Mesodermal cell (in vitro differentiated cells): ENCODE measurements at regions not wholly inside any gene's neighbourhood (a gene's known extent, or its start where the extent isn't known, plus 50 kb on each side); places are given as distances from the start of the nearest gene placed in this dataset.
"Not testable (repeated sequence)": the region's sequence is repeated elsewhere in the genome, so short reads cannot be mapped to it uniquely, and the experiment has no call there.

Experiments
- H3K27ac ChIP-seq: 2 replicates; pipeline ENCODE4 v1.7.0; 2013; ENCODE audit warnings: mild to moderate bottlenecking, low read depth, low read length, moderate library complexity; ENCODE audit not compliant: severe bottlenecking
- H3K36me3 ChIP-seq: 2 replicates; pipeline ENCODE4 v1.7.1; 2013; ENCODE audit warnings: mild to moderate bottlenecking, low read length, moderate library complexity; ENCODE audit not compliant: control insufficient read depth, insufficient read depth
- H3K4me1 ChIP-seq: one replicate; pipeline ENCODE4 v1.7.1; 2013; ENCODE audit warnings: mild to moderate bottlenecking, low read length; ENCODE audit not compliant: insufficient read depth, control insufficient read depth, poor library complexity, severe bottlenecking
- H3K4me3 ChIP-seq: 2 replicates; pipeline ENCODE4 v1.7.0; 2013; ENCODE audit warnings: low read length, control low read depth, mild to moderate bottlenecking; ENCODE audit not compliant: insufficient read depth, poor library complexity, severe bottlenecking; ENCODE audit errors: extremely low read depth
- H3K9me3 ChIP-seq: 2 replicates; pipeline ENCODE4 v1.7.1; 2013; ENCODE audit warnings: mild to moderate bottlenecking, low read length, moderate library complexity; ENCODE audit not compliant: control insufficient read depth
- WGBS, 2 experiments: methylation state at CpG; one replicate each; pipeline ENCODE4 v1.1.5; 2013; ENCODE audit warnings: missing lambda C conversion rate in 2 of 2; ENCODE audit not compliant: insufficient coverage in 2 of 2; 5-methylcytosine and 5-hydroxymethylcytosine counted together

DNA sequence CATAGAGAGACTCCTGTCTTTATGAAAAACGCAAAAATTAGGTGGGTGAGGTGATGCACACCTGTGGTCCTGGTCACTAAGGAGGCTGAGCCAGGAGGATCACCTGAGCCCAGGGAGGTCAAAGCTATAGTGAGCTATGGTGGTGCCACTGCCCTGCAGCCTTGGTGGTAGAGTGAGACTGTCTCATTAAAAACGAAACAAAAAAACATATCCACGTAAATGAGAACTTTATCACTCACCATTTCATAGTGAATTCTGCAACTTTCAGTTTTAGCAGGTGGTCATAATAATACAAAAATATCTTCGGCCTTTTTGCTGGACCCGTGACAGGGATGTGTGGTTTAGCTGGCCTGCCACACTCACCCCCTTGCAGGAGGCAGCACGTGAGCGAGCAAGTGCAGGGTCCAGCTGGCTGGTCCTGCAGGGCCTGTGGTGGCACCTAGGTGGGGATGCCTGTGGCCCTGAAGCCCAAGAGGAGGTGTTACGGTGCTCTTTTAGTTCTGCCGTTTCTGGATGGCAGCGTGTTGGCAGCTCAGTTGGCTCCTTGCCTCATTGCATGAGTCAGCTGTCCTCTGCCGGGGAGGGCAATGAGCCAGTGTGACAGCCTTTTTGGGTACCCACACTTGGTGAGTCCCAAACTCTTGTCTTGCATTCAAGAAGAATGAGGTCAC, 1330.7 kb upstream of the TMEM132C start:
- peaks cover under 1% of the 10 kb centered on the region for H3K9me3 ChIP-seq
- H3K4me3 ChIP-seq, result no peak overlapping the region
- H3K4me1 ChIP-seq, result no peaks in the 10 kb centered on the region
- H3K27ac ChIP-seq, result no peak overlapping the region
- 76 to 81% methylated on average over 6 to 10 of the region's 11 CpGs for WGBS, 2 experiments
- H3K36me3 ChIP-seq, result no peaks in the 10 kb centered on the region

DNA sequence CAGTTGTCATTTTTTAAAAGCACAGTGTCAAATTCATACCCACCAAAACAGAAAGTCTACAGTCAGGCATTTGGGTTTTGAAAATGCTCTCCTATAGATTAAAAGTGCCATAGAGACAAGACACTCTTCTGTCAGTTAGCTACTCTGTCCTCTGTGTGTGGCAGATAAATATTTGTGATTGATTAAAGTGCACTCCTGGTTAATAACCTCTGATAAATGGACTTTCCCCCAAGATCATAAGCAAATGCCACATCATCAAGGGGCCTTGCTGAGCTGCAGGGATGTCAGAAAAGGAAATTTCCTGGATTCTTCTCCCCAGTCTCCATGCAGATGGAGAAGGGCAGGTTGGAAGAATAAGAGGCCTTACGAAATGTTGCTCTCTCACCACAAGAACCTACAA, 1329.5 kb upstream of the TMEM132C start:
- Histone ChIP-seq H3K4me3 (no peak overlapping the region), H3K9me3 (peaks cover 5% of the 10 kb centered on the region), H3K36me3 (no peaks in the 10 kb centered on the region), H3K27ac (no peak overlapping the region), H3K4me1 (no peaks in the 10 kb centered on the region)
- WGBS, 2 experiments, result 100% methylated on average over 1 of the region's 1 CpG; no CpG with 5 or more reads in 1 of the 2 experiments

DNA sequence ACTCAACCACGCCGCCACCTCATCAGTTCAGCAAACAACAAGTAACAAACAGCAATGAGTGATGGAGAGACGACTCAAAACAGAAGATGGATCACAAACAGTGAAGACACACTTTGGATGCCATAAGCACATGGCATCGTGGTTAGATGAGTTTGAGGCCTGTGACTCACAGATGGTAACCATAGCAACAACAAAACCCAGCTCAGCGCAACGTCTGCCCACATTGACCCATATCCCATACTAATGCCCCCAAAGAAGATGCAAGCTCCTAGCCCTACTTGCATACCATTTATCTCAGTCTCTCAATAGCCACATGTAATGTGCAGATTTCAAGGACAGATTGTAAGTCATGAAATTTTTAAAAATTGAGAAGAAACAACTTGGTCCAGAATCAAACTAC, 1322.3 kb upstream of the TMEM132C start:
- WGBS, 2 experiments, result 84 to 100% methylated on average over 2 to 6 of the region's 6 CpGs
- Histone ChIP-seq H3K4me3 (no peak overlapping the region), H3K9me3 (peaks cover 5% of the 10 kb centered on the region), H3K4me1 (no peaks in the 10 kb centered on the region), H3K36me3 (no peaks in the 10 kb centered on the region), H3K27ac (no peak overlapping the region)

DNA sequence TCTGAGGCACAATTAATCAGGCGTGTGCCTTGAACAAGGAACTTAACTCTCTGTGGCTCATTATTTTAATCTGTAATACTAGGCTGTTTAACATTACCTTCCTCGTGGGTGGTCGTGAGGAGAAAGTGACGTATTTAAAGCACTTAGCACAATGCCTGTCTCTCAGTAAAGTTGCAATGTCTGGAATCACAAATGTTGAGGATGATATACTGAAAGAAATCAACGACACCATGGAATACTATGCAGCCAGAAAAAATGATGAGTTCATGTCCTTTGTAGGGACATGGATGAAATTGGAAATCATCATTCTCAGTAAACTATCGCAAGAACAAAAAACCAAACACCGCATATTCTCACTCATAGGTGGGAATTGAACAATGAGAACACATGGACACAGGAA, 1320.0 kb upstream of the TMEM132C start:
- not testable (repeated sequence) for H3K4me3 ChIP-seq, H3K4me1 ChIP-seq, H3K9me3 ChIP-seq, H3K27ac ChIP-seq, H3K36me3 ChIP-seq
- WGBS, 2 experiments, result 80 to 96% methylated on average over 4 of the region's 7 CpGs

DNA sequence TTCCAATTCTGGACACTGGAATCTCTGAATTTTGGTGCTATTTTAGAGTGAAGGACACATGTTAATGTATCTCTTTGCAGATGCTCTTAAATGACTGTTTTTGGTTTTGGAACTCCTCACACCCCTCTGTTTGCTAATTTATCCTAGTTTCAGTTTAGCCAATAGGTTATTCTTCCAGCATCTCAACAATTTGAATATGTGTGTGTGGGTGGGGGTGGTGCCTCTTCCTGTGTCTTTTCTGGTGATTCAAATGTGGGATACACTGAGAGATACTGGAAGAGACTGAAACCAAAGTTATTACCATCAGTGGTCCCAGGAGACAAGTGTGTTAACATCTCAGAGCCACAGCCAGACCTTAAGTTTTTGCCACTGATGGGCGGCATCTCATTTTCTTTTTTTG, 1317.4 kb upstream of the TMEM132C start:
- H3K4me3 ChIP-seq, result no peak overlapping the region
- no peaks in the 10 kb centered on the region for H3K4me1 ChIP-seq
- WGBS, 2 experiments, result no CpG with 5 or more reads among the region's 1 CpG
- H3K9me3 ChIP-seq, result no peaks in the 10 kb centered on the region
- H3K36me3 ChIP-seq, result no peaks in the 10 kb centered on the region
- no peak overlapping the region for H3K27ac ChIP-seq

DNA sequence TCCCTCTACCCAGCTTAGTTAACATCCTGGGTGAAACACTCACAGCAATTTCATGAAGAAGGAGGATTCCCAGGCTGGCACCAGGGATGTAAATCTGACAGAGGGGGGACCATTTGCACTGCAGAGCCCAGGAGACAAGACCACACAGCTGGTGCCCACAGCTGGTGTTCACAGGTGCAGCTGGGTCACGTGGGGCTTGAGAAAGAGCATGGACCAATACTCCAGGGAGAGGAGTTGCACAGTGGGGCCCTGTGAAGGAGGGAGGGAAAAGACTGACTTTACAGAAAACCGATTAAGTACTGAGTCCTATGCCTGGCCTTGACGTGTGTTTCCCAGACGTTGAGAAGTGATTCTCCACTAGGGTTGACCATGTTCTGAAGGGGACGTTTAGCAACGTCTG, 1316.7 kb upstream of the TMEM132C start:
- Histone ChIP-seq H3K4me3 (no peak overlapping the region), H3K27ac (no peak overlapping the region), H3K36me3 (no peaks in the 10 kb centered on the region), H3K9me3 (no peaks in the 10 kb centered on the region), H3K4me1 (no peaks in the 10 kb centered on the region)
- WGBS, 2 experiments, result 91 to 92% methylated on average over 5 to 6 of the region's 6 CpGs

DNA sequence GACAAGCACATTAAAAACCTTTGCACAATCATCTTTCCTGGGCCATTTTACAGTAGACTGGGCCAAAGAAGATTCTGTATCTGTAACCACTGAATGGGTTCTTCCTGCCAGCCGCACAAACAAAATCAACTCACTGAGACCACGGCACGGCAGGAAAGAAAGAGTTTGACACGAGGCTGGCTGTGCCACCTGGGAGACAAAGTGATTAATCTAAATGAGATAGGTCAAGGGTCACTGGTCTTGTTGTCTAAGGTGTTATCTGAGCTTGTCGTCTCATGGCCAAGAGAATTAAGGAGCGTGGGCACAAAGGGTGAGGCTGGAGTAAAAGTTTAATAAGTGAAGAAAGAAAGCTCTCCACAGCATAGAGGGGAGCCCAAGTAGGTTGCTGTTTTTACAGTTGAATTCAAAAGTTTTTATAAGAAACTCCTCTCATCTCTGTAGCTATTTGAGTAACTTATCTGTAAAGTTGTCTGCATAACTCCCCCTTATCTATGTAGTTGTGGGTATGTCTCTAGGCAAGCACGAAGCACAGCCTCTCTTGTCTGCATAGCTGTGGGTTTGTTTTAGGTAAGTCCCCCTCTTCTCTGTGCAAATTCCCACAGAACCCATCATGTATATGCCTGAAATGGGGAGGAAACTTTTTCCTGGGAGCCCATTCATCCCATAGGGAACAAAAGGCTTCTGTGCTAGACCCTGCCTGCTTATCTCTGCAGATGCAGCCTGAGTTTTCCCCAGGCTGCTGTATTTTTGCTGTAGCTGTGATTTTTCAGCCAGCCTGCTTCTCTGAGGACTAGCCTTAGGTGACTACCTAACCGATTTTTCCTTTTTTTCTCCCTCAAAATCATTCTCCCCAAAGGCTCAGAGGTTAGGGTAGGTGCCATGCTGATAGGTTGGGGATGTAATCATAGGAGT, 1314.6 kb upstream of the TMEM132C start:
- H3K27ac ChIP-seq, result peak overlapping the region; percentile 7
- H3K36me3 ChIP-seq, result no peaks in the 10 kb centered on the region
- H3K9me3 ChIP-seq, result no peaks in the 10 kb centered on the region
- H3K4me1 ChIP-seq, result no peaks in the 10 kb centered on the region
- WGBS, 2 experiments, result 77% methylated on average over 6 of the region's 8 CpGs
- no peak overlapping the region for H3K4me3 ChIP-seq

DNA sequence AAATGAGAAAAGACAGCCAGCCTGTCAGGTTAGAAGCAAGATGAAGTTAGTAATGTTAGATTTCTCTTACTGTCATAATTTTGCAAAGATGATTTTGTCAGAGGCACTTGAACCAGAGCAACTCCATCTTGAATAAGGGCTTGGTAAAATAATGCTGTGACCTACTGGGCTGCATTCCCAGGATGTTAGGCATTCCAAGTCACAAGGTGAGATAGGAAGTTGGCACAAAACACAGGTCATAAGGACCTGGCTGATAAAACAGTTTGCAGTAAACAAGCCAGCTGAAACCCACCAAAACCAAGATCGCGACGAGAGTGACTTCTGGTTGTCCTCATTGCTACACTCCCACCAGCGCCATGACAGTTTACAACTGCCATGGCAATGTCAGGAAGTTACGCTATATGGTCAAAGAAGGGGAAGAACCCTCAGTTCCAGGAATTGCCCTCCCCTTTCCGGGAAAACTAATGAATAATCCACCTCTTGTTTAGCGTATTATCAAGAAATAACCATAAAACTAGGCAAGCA, 1313.5 kb upstream of the TMEM132C start:
- Histone ChIP-seq H3K4me3 (no peak overlapping the region), H3K4me1 (no peaks in the 10 kb centered on the region), H3K27ac (no peak overlapping the region), H3K36me3 (no peaks in the 10 kb centered on the region), H3K9me3 (no peaks in the 10 kb centered on the region)
- WGBS, 2 experiments, result 84 to 96% methylated on average over 4 of the region's 7 CpGs

DNA sequence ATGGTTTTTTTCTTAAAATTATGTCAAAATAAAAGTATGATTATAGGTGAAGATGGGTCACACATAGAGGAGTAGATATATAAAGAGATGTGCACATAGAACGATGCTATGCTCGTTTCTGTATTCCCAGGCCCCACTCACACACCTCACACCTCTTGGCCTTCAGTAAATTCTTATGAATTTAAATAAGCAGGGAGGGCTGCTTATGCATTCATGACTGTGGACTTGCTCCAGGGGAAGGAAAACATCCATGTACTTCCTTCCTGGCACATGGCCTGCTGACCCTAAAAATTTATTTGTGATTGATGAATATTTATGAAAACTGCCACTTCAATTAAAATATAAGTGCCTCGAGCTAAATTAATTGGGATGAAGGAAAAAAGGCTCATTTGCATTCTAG, 1306.7 kb upstream of the TMEM132C start:
- no peaks in the 10 kb centered on the region for H3K4me1 ChIP-seq
- no peaks in the 10 kb centered on the region for H3K36me3 ChIP-seq
- H3K9me3 ChIP-seq, result no peaks in the 10 kb centered on the region
- WGBS, 2 experiments, result 100% methylated on average over 1 of the region's 3 CpGs; no CpG with 5 or more reads in 1 of the 2 experiments
- H3K4me3 ChIP-seq, result no peak overlapping the region
- H3K27ac ChIP-seq, result no peak overlapping the region

DNA sequence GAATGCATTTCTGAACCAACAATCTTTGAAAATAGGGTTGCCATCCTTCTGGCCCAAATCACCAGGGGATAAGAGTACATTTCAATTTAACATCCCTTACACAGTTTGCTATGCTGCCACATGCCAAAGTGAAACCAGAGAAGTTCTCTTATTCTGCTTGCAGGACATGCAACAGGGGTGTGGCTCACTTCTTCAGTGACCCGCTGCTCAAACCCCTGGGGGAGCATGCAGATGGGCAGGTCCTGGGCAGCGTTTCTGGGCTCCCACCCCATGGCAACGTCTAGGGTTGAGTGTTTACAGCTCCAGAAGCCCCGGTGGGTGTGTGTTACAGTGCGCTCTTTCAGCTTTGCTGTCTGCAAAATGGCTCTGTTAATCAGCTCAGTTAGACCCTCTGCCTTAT, 1306.3 kb upstream of the TMEM132C start:
- no peaks in the 10 kb centered on the region for H3K9me3 ChIP-seq
- no peak overlapping the region for H3K27ac ChIP-seq
- no peak overlapping the region for H3K4me3 ChIP-seq
- no peaks in the 10 kb centered on the region for H3K4me1 ChIP-seq
- WGBS, 2 experiments, result 75 to 83% methylated on average over 5 of the region's 5 CpGs
- H3K36me3 ChIP-seq, result no peaks in the 10 kb centered on the region

DNA sequence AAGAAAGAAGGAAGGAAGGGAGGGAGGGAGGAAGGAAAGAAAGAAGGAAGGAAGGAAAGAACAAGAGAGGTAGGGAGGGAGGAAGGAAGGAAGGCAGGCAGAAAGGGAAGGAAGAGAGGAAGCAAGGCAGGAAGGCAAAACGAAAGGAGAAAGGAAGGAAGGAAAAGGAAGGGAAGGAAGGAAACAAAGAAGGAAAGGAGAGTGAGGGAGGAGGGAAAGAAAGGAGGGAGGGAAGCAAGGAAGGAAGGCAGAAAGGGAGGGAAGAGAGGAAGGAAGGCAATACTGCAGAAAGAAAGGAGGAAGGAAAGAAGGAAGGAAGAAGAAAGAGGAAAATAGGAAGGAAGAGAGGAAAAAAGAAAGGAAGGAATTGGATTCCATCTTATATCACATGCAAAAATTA, 1303.1 kb upstream of the TMEM132C start:
- WGBS, 2 experiments, result 50 to 56% methylated on average over 1 of the region's 1 CpG

More for the DNA sequence above, 1303.1 kb upstream of the TMEM132C start:
- Histone ChIP-seq H3K4me1 (no peaks in the 10 kb centered on the region), H3K9me3 (no peaks in the 10 kb centered on the region), H3K36me3 (no peaks in the 10 kb centered on the region), H3K27ac (no peak overlapping the region), H3K4me3 (no peak overlapping the region)
